Activated naive CD4-positive, alpha-beta T cell treated with anti-CD3 and anti-CD28 coated beads, Interleukin-2, amount 50 U/mL, for 72 hours (primary cell): ENCODE measurements at regions not wholly inside any gene's neighbourhood (a gene's known extent, or its start where the extent isn't known, plus 50 kb on each side); places are given as distances from the start of the nearest gene placed in this dataset.
"Not testable (repeated sequence)": the region's sequence is repeated elsewhere in the genome, so short reads cannot be mapped to it uniquely, and the experiment has no call there.

Source experiments
- ATAC-seq, 2 donors: fragments of 150-1000 bp; cut with Tn5 transposase; 2 replicates each; pipeline ENCODE4 v1.10.0; 2021; ENCODE audit warnings: mild to moderate bottlenecking in 2 of 2, moderate library complexity in 2 of 2
- DNase-seq, 2 donors: peaks; one replicate each; pipeline ENCODE4 v3.0.0; 2021 to 2022; ENCODE audit warnings: low spot score in 2 of 2
- H3K27ac Mint-ChIP-seq, 2 donors: one replicate each; pipeline ENCODE4 v1.8.0; 2022; ENCODE audit warnings: mild to moderate bottlenecking in 2 of 2, mixed read lengths in 2 of 2
- H3K36me3 Mint-ChIP-seq, 2 donors: one replicate each; pipeline ENCODE4 v1.8.0; 2022; ENCODE audit warnings: mixed read lengths in 2 of 2
- H3K9me3 Mint-ChIP-seq, 2 donors: one replicate each; pipeline ENCODE4 v1.8.0; 2022; ENCODE audit warnings: mixed read lengths in 2 of 2

- ATAC-seq, result no peak
- Mint-ChIP-seq H3K36me3 (no peaks in the 10 kb centered on the region), H3K27ac (no peak overlapping the region), H3K9me3 (peaks cover 0 to 3% of the 10 kb centered on the region in 2 donors)
- no peak for DNase-seq
Measured at GRCh38 chr7:118862740-118863139, 638.2 kb downstream of the ANKRD7 start.

GRCh38 chr7:118863966-118864365 lies 639.5 kb downstream of the ANKRD7 start:
- ATAC-seq (no peak), DNase-seq (no peak)
- Mint-ChIP-seq H3K36me3 (no peaks in the 10 kb centered on the region), H3K27ac (no peak overlapping the region), H3K9me3 (peaks cover 0 to 3% of the 10 kb centered on the region in 2 donors)

GRCh38 chr7:118867860-118868259 lies 643.4 kb downstream of the ANKRD7 start:
- DNase-seq, result no peak
- Mint-ChIP-seq H3K36me3 (no peaks in the 10 kb centered on the region), H3K27ac (no peak overlapping the region), H3K9me3 (peaks cover 9 to 12% of the 10 kb centered on the region in 2 donors)
- ATAC-seq, result no peak

- not testable (repeated sequence) for H3K27ac Mint-ChIP-seq, H3K36me3 Mint-ChIP-seq, ATAC-seq, DNase-seq
- H3K9me3 Mint-ChIP-seq, result peaks cover 9 to 12% of the 10 kb centered on the region in 2 donors
Measured at GRCh38 chr7:118869141-118869540, 644.6 kb downstream of the ANKRD7 start.

- no peak overlapping the region for H3K27ac Mint-ChIP-seq
Measured at GRCh38 chr7:118870187-118870586, 645.7 kb downstream of the ANKRD7 start.

GRCh38 chr7:118872568-118872967 lies 648.1 kb downstream of the ANKRD7 start:
- peaks cover 9% of the 10 kb centered on the region in 2 donors for H3K9me3 Mint-ChIP-seq

More at GRCh38 chr7:118870187-118870586, 645.7 kb downstream of the ANKRD7 start:
- no peaks in the 10 kb centered on the region for H3K36me3 Mint-ChIP-seq
- ATAC-seq (no peak), DNase-seq (no peak)
- peaks cover 9 to 12% of the 10 kb centered on the region in 2 donors for H3K9me3 Mint-ChIP-seq

GRCh38 chr7:118877187-118877586 lies 652.7 kb downstream of the ANKRD7 start:
- Mint-ChIP-seq H3K9me3 (peaks cover 0 to 3% of the 10 kb centered on the region in 2 donors), H3K27ac (no peak overlapping the region), H3K36me3 (no peaks in the 10 kb centered on the region)
- DNase-seq (no peak), ATAC-seq (no peak)

More at GRCh38 chr7:118872568-118872967, 648.1 kb downstream of the ANKRD7 start:
- Mint-ChIP-seq H3K27ac (no peak overlapping the region), H3K36me3 (no peaks in the 10 kb centered on the region)
- ATAC-seq, result no peak
- no peak for DNase-seq

- no peak for DNase-seq
- Mint-ChIP-seq H3K36me3 (no peaks in the 10 kb centered on the region), H3K27ac (no peak overlapping the region), H3K9me3 (peaks cover 0 to 3% of the 10 kb centered on the region in 2 donors)
- no peak for ATAC-seq
Measured at GRCh38 chr7:118878336-118878735, 653.8 kb downstream of the ANKRD7 start.

- ATAC-seq (no peak), DNase-seq (no peak)
- H3K9me3 Mint-ChIP-seq, result peaks cover under 1 to 5% of the 10 kb centered on the region in 2 donors
- H3K36me3 Mint-ChIP-seq, result no peaks in the 10 kb centered on the region
- H3K27ac Mint-ChIP-seq, result no peak overlapping the region
Measured at GRCh38 chr7:118898284-118898683, 673.8 kb downstream of the ANKRD7 start.

GRCh38 chr7:118902600-118902999 lies 678.1 kb downstream of the ANKRD7 start:
- Mint-ChIP-seq H3K27ac (no peak overlapping the region), H3K9me3 (peaks cover 0 to 4% of the 10 kb centered on the region in 2 donors), H3K36me3 (no peaks in the 10 kb centered on the region)
- DNase-seq (no peak), ATAC-seq (no peak)

- no peak overlapping the region for H3K27ac Mint-ChIP-seq
- peaks cover 0 to 7% of the 10 kb centered on the region in 2 donors for H3K9me3 Mint-ChIP-seq
- DNase-seq (no peak), ATAC-seq (no peak)
- H3K36me3 Mint-ChIP-seq, result no peaks in the 10 kb centered on the region
Measured at GRCh38 chr7:118907911-118908527, 683.5 kb downstream of the ANKRD7 start.

GRCh38 chr7:118916120-118916519 lies 691.6 kb downstream of the ANKRD7 start:
- H3K36me3 Mint-ChIP-seq, H3K27ac Mint-ChIP-seq, H3K9me3 Mint-ChIP-seq, ATAC-seq, DNase-seq: not testable (repeated sequence)

GRCh38 chr7:118918556-118918955 lies 694.1 kb downstream of the ANKRD7 start:
- peaks cover 0 to 6% of the 10 kb centered on the region in 2 donors for H3K9me3 Mint-ChIP-seq
- no peak overlapping the region for H3K27ac Mint-ChIP-seq
- DNase-seq, result no peak
- H3K36me3 Mint-ChIP-seq, result no peaks in the 10 kb centered on the region
- ATAC-seq, result no peak

- no peaks in the 10 kb centered on the region for H3K9me3 Mint-ChIP-seq
- no peak overlapping the region for H3K27ac Mint-ChIP-seq
- H3K36me3 Mint-ChIP-seq, result no peaks in the 10 kb centered on the region
- DNase-seq (no peak), ATAC-seq (no peak)
Measured at GRCh38 chr7:118938845-118939244, 714.3 kb downstream of the ANKRD7 start.

GRCh38 chr7:118944271-118944670 lies 719.8 kb downstream of the ANKRD7 start:
- Mint-ChIP-seq H3K9me3 (no peaks in the 10 kb centered on the region), H3K36me3 (no peaks in the 10 kb centered on the region), H3K27ac (no peak overlapping the region)
- DNase-seq (no peak), ATAC-seq (no peak)

- Mint-ChIP-seq H3K36me3 (no peaks in the 10 kb centered on the region), H3K9me3 (no peaks in the 10 kb centered on the region), H3K27ac (no peak overlapping the region)
- ATAC-seq, result no peak
- no peak for DNase-seq
Measured at GRCh38 chr7:118945911-118946682, 721.6 kb downstream of the ANKRD7 start.

GRCh38 chr7:118948508-118948907 lies 724.0 kb downstream of the ANKRD7 start:
- ATAC-seq (no peak), DNase-seq (no peak)
- H3K9me3 Mint-ChIP-seq, result peaks cover 6 to 7% of the 10 kb centered on the region in 2 donors
- H3K27ac Mint-ChIP-seq, result no peak overlapping the region
- H3K36me3 Mint-ChIP-seq, result no peaks in the 10 kb centered on the region

- no peaks in the 10 kb centered on the region for H3K36me3 Mint-ChIP-seq
- ATAC-seq, result no peak
- H3K9me3 Mint-ChIP-seq, result peaks cover 6 to 7% of the 10 kb centered on the region in 2 donors
- DNase-seq, result no peak
- H3K27ac Mint-ChIP-seq, result no peak overlapping the region
Measured at GRCh38 chr7:118949031-118949430, 724.5 kb downstream of the ANKRD7 start.
